Liver (tissue), 3 donors: ENCODE measurements at regions not wholly inside any gene's neighbourhood (a gene's known extent, or its start where the extent isn't known, plus 50 kb on each side); places are given as distances from the start of the nearest gene placed in this dataset.

ENCODE experiments used
- EGR1 ChIP-seq, 2 donors: IDR thresholded peaks; 2 replicates each; pipeline ENCODE4 v1.6.1; 2016 to 2018; ENCODE audit warnings: antibody characterized with exemption in 2 of 2, low read depth in 2 of 2
- GABPA ChIP-seq, 2 donors: IDR thresholded peaks in 1 of 2; conservative IDR thresholded peaks in 1 of 2; 2 replicates each; pipeline ENCODE4 v1.6.1; 2016; ENCODE audit warnings: antibody characterized with exemption in 2 of 2, mild to moderate bottlenecking in 1 of 2, moderate library complexity in 1 of 2
- HNF4G ChIP-seq: IDR thresholded peaks from 2 replicates; pipeline ENCODE4 v1.6.1; 2016; ENCODE audit warnings: antibody characterized with exemption
- RAD21 ChIP-seq, 2 donors: IDR thresholded peaks; 2 replicates each; pipeline ENCODE4 v1.6.1; 2016; ENCODE audit warnings: antibody characterized with exemption in 2 of 2, mild to moderate bottlenecking in 2 of 2
- SP1 ChIP-seq: IDR thresholded peaks from 2 replicates; pipeline ENCODE4 v1.6.1; 2018; ENCODE audit warnings: antibody characterized with exemption, mild to moderate bottlenecking
- TAF1 ChIP-seq: conservative IDR thresholded peaks from 2 replicates; pipeline ENCODE4 v1.6.1; 2016; ENCODE audit warnings: antibody characterized with exemption, mild to moderate bottlenecking
- YY1 ChIP-seq: IDR thresholded peaks from 2 replicates; pipeline ENCODE4 v1.6.1; 2016; ENCODE audit warnings: antibody characterized with exemption, mild to moderate bottlenecking
- TF ChIP-seq, protein P1 (sequence below): fragments of 150-350 bp; IDR thresholded peaks from 2 replicates; pipeline ENCODE4 v1.5.1; 2017; ENCODE audit warnings: improper control_type of control experiment, low read depth, low read length; ENCODE audit not compliant: missing input control
- TF ChIP-seq, protein P2 (sequence below): IDR thresholded peaks from 2 replicates; pipeline ENCODE4 v1.6.1; 2016; ENCODE audit warnings: antibody characterized with exemption
- TF ChIP-seq, protein P3 (sequence below): IDR thresholded peaks from 2 replicates; pipeline ENCODE4 v1.6.1; 2016; ENCODE audit warnings: antibody characterized with exemption, mild to moderate bottlenecking
- TF ChIP-seq, protein P4 (sequence below): IDR thresholded peaks from 2 replicates; pipeline ENCODE4 v1.6.1; 2016; ENCODE audit warnings: antibody characterized with exemption
- donor health status: healthy.
- donor health status: healthy.

DNA sequence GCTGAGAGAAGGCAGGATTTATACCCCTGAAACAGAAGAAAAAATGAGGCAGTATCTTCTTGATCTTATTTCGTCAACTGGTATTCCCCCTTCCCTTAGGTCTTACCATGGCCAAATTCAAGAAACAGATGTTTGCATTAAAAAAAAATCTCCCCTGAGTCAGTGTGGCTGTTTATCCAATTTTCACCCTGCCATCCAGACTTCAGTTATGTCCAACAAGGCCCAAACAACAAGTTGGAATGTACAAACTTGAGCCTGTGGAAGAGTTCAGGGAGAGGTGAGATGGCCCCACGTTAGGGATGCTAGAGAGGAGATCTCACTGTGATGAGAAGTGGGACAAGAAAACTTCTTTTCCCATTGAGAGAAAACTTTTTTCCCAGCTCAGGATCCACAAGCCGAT lies 147.2 kb upstream of the PROX1 start:
- TF ChIP-seq, protein P1, sequence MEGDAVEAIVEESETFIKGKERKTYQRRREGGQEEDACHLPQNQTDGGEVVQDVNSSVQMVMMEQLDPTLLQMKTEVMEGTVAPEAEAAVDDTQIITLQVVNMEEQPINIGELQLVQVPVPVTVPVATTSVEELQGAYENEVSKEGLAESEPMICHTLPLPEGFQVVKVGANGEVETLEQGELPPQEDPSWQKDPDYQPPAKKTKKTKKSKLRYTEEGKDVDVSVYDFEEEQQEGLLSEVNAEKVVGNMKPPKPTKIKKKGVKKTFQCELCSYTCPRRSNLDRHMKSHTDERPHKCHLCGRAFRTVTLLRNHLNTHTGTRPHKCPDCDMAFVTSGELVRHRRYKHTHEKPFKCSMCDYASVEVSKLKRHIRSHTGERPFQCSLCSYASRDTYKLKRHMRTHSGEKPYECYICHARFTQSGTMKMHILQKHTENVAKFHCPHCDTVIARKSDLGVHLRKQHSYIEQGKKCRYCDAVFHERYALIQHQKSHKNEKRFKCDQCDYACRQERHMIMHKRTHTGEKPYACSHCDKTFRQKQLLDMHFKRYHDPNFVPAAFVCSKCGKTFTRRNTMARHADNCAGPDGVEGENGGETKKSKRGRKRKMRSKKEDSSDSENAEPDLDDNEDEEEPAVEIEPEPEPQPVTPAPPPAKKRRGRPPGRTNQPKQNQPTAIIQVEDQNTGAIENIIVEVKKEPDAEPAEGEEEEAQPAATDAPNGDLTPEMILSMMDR = no peak
- TF ChIP-seq, protein P2, sequence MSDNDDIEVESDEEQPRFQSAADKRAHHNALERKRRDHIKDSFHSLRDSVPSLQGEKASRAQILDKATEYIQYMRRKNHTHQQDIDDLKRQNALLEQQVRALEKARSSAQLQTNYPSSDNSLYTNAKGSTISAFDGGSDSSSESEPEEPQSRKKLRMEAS = no peak
- TF ChIP-seq HNF4G (no peak), YY1 (no peak), RAD21 (IDR thresholded peaks at IDR 0.05) (no peak), GABPA (IDR thresholded peaks at IDR 0.05 in 1 of 2, conservative IDR thresholded peaks at IDR 0.05 in 1 of 2) (no peak), TAF1 (no peak), EGR1 (IDR thresholded peaks at IDR 0.05; ENCODE audit: low read depth in 2 of 2) (no peak), SP1 (no peak)
- TF ChIP-seq, protein P3, sequence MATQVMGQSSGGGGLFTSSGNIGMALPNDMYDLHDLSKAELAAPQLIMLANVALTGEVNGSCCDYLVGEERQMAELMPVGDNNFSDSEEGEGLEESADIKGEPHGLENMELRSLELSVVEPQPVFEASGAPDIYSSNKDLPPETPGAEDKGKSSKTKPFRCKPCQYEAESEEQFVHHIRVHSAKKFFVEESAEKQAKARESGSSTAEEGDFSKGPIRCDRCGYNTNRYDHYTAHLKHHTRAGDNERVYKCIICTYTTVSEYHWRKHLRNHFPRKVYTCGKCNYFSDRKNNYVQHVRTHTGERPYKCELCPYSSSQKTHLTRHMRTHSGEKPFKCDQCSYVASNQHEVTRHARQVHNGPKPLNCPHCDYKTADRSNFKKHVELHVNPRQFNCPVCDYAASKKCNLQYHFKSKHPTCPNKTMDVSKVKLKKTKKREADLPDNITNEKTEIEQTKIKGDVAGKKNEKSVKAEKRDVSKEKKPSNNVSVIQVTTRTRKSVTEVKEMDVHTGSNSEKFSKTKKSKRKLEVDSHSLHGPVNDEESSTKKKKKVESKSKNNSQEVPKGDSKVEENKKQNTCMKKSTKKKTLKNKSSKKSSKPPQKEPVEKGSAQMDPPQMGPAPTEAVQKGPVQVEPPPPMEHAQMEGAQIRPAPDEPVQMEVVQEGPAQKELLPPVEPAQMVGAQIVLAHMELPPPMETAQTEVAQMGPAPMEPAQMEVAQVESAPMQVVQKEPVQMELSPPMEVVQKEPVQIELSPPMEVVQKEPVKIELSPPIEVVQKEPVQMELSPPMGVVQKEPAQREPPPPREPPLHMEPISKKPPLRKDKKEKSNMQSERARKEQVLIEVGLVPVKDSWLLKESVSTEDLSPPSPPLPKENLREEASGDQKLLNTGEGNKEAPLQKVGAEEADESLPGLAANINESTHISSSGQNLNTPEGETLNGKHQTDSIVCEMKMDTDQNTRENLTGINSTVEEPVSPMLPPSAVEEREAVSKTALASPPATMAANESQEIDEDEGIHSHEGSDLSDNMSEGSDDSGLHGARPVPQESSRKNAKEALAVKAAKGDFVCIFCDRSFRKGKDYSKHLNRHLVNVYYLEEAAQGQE = no peak
- TF ChIP-seq, protein P4, sequence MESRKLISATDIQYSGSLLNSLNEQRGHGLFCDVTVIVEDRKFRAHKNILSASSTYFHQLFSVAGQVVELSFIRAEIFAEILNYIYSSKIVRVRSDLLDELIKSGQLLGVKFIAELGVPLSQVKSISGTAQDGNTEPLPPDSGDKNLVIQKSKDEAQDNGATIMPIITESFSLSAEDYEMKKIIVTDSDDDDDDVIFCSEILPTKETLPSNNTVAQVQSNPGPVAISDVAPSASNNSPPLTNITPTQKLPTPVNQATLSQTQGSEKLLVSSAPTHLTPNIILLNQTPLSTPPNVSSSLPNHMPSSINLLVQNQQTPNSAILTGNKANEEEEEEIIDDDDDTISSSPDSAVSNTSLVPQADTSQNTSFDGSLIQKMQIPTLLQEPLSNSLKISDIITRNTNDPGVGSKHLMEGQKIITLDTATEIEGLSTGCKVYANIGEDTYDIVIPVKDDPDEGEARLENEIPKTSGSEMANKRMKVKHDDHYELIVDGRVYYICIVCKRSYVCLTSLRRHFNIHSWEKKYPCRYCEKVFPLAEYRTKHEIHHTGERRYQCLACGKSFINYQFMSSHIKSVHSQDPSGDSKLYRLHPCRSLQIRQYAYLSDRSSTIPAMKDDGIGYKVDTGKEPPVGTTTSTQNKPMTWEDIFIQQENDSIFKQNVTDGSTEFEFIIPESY = no peak
